GM04504 (cell line): ENCODE measurements at regions not wholly inside any gene's neighbourhood (a gene's known extent, or its start where the extent isn't known, plus 50 kb on each side); places are given as distances from the start of the nearest gene placed in this dataset.
"Not testable (repeated sequence)": the region's sequence is repeated elsewhere in the genome, so short reads cannot be mapped to it uniquely, and the experiment has no call there.

ENCODE experiments used
- DNase-seq: peaks from one replicate; pipeline ENCODE4 v3.0.0-alpha.2; 2012; ENCODE audit warnings: low read depth

- DNase-seq, result no peak
Measured at GRCh38 chr14:82587226-82587625, 1053.6 kb upstream of the SEL1L start.

GRCh38 chr14:82595466-82595865 is 1061.8 kb upstream of the SEL1L start:
- DNase-seq, result no peak

DNA sequence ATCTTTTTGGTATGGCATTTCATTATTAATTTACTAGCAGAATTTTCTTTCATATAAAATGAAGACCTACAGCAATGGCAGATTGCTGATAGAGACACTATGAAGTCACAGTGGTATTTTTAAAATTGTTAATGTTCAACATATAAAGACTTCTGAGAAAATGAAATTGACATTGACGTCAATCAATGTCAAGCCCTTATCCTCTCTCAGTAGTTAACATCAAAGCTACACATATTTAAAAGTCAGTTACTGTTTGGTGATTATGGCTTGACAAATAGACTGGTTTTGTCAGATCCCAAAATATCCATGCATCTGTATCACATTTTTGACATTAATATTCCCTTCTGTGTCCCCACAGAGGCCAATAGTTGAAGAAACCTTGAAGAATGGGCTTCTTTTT is 1069.1 kb upstream of the SEL1L start:
- DNase-seq, result no peak

DNA sequence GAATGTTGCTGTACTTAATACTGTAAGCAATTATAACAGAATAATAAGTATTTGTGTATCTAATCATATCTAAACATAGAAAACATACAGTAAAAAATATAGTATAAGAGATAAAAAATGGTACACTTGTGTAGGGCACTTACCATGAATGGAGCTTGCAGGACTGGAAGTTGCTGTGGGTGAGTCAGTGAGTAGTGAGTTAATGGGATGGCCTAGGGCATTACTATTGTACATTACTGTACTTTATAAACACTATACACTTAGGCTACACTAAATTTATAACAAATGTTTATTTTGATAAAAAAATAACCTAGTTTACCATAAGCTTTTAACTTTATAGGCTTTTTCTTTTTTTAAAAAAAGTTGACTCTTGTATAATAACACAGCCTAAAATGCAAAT is 1071.2 kb upstream of the SEL1L start:
- no peak for DNase-seq

GRCh38 chr14:82621881-82622450 is 1088.3 kb upstream of the SEL1L start:
- no peak for DNase-seq

DNA sequence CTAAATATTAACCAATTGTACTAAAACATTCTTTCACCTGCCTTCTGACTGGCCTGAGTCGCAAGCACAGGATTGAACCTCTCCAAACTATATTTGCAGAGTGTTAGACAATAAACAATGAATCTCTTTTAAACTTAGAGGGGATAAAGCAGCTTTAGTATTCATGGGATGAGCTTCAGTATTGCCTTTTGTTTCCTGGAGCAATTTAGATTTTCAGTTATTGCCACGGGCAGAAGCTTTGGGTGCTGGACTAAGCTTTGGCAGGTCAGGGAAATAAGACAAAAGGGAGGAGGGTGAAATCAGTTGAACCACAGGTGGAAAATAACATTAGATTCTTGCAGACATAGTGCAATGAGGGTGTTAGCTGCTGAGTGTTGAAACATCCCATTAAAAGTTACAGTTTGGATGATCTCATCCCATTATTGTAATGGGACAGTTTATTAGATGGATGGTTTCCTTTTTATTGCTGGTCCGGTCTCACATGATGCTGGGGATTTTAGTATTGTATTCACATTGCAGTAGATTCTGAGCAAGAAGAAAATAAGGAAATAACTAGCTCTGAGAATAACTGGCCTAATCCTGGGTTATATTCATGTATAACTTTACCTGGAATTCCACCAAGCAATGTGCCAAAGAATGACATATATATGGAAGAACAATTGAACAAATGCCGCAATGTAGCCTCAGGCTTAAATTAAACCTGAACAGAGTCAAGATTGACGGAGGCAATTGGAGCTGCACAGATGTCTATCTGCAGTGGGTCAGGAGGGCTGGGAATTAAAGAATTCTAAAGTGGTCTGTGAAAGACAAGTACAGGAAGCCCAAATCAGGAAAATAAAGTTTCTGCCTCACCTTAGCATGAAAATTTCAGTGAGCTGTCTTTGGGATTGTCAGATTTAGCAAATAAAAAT is 1092.8 kb upstream of the SEL1L start:
- DNase-seq, result no peak

DNA sequence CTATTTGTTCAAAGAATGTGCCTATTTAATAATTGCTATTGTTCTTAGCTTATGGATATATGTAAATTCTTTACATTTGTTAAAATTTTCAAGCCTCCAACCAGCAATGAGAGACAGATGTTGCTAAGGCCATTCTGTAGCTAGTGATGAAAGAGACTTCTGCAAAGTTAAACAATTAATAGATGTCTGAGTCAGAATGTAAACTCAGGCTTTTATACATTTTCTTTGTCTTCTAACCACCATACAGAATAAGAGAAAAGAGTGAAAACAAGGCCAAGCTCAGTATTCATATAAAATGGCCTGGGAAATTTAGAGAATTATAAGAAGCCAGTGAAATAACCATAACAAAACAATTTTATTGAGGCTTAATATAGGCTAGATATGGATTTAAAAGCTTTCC is 1102.3 kb upstream of the SEL1L start:
- DNase-seq, result no peak

- DNase-seq, result no peak
Measured at GRCh38 chr14:82636426-82636825, 1102.8 kb upstream of the SEL1L start.

DNA sequence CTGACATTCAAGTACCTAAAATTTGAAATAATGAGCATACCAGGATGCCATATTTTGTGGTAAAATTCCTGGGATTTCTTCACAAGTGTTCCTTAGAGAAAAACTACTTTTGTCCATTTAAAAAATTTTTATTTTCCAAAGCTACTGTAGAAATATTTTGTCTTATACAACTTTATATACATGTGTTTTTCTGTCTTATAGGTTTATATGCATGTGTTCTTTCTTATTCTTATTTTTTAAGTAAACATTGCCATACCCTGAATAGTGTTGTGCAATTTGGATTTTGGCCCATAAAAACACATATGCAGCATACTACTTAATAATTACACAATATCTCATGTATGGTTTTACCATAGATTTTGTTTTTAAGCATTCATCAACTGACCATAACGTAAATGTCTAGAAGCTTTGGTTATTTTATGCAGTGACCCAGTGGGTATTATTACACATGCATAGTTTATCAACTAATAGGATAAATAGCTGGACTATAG is 1107.4 kb upstream of the SEL1L start:
- DNase-seq, result no peak

DNA sequence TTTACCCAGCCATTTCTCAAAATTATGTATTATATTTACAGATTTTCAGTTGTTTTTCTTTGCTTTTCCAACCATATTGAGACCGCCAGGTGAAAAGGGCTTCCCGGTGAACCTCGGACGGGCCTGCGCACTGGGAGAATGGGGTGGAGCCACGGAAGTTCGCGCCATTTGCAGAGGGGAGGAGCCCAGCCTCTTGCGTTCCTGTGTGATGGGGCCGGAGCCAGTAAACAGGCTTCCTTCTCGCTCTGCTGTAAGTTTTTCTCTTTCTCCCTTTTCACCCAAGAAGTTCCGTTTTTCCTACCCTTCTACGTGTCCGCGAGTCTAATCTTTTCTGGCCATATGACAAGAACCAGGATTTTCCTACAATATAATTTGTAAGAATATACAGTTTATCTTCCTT is 1108.8 kb upstream of the SEL1L start:
- DNase-seq, result no peak

DNA sequence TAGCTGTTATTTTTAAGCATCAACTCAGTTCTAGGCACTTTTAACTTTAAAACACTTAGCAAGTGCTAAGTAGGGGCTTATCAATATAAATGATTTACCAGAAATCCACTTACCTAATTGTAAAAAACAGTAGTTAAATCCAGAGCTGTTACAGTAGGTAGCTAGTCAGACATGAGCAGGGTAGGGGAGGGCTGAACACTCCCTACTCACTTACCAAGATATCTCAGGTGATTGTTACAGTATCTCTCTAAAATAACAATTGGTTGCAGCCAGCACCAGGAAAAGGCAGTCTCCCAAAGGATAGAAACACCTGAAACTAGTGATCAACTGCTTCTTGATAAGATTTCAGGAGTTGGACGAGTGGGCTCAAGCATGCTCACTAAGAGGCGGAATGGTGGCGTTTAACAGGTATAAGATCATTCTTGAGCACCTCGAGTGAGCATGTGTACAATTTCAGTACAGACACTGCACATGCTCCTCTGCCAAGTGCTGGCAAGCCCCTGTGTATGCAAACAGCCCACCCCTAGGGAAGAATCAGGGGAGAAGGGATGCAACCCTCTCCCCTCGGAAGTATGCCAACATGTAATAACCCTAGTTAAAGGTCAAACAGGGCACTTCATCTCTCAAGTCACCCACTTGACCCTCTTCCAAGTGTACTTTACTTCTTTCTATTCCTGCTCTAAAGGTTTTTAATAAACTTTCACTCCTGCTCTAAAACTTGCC is 1113.6 kb upstream of the SEL1L start:
- DNase-seq, result no peak

GRCh38 chr14:82655770-82656169 is 1122.1 kb upstream of the SEL1L start:
- DNase-seq, result no peak

- DNase-seq, result no peak
Measured at GRCh38 chr14:82657186-82657675, 1123.6 kb upstream of the SEL1L start.

DNA sequence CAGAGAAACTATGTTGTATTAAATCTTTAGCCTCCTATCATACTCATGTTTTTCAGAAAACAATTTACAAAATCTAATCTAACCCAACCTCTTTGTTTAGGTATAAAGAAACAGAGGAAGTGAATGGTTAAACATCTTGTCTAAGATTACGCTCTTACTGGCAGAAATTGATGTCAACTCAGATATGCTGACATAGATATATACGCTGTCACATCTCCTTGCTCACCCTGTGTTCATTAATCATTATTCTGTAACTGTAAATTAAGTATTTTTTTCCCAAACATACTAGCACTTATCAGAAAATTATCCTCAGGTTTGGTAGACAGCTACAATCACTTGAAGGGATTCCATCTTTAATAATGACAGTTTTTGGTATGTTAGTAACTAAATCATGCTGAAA is 1127.6 kb upstream of the SEL1L start:
- no peak for DNase-seq

GRCh38 chr14:82667006-82667405 is 1133.4 kb upstream of the SEL1L start:
- no peak for DNase-seq

GRCh38 chr14:82667501-82667900 is 1133.8 kb upstream of the SEL1L start:
- no peak for DNase-seq

GRCh38 chr14:82676403-82676802 is 1142.8 kb upstream of the SEL1L start:
- DNase-seq, result no peak

- no peak for DNase-seq
Measured at GRCh38 chr14:82689948-82690347, 1156.3 kb upstream of the SEL1L start.

GRCh38 chr14:82691191-82691590 is 1157.5 kb upstream of the SEL1L start:
- DNase-seq, result not testable (repeated sequence)

DNA sequence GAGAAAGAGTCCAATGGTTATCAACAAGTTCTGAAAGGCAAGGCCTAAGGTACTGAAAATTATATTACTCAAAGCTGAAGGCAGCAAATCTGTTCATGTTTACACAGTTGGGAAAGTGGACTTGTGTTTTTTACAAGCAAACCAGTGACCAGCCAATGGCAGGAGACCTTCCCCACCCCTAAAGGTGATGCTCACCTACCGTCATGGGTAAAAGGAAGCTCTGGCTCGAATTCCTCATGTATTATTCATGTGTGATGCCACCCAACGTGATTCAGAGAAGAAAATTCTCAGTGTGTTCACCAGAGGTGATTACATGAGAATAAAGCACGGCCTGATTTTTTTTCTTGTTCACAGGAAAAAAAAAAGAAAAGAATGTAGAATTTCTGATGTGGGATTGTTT is 1161.2 kb upstream of the SEL1L start:
- DNase-seq, result no peak

DNA sequence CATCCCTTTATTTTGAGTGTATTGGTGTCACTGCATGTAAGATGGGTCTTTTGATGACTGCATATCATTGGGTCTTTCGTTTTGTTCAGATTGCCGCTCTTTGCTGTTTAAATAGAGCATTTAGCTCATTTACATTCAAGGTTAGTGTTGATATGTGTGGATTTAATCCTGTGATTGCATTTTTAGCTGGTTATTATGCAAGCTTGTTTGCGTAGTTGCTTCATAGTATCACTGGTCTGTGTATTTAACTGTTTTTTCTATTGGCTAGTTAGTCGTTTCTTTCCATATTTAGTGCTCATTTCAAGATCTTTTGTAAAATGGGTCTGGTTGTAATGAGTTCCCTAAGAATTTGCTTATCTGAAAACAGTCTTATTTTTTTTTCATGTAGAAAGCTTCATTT is 1170.6 kb upstream of the SEL1L start:
- DNase-seq, result no peak

- DNase-seq, result peak; percentile 20
Measured at GRCh38 chr14:82710267-82710841, 1176.7 kb upstream of the SEL1L start.
